Stimulated activated memory B cell treated with anti-CD40 and anti-IgM and Interleukin-4, amounts not matched to agents 10 μg/mL and 1 μg/mL and 100 μg/mL, for 72 hours (primary cell): ENCODE measurements at regions not wholly inside any gene's neighbourhood (a gene's known extent, or its start where the extent isn't known, plus 50 kb on each side); places are given as distances from the start of the nearest gene placed in this dataset.
"Not testable (repeated sequence)": the region's sequence is repeated elsewhere in the genome, so short reads cannot be mapped to it uniquely, and the experiment has no call there.

ENCODE experiments used
- ATAC-seq: fragments of 150-1000 bp; cut with Tn5 transposase; 2 replicates; pipeline ENCODE4 v1.10.0; 2021
- H3K27ac Mint-ChIP-seq: one replicate; pipeline ENCODE4 v1.8.0; 2022; ENCODE audit warnings: mild to moderate bottlenecking, mixed read lengths
- H3K27me3 Mint-ChIP-seq: one replicate; pipeline ENCODE4 v1.8.0; 2022; ENCODE audit warnings: mixed read lengths
- H3K36me3 Mint-ChIP-seq: one replicate; pipeline ENCODE4 v1.8.0; 2022; ENCODE audit warnings: mixed read lengths
- H3K4me1 Mint-ChIP-seq: one replicate; pipeline ENCODE4 v1.8.0; 2022; ENCODE audit warnings: mixed read lengths
- H3K4me3 Mint-ChIP-seq: one replicate; pipeline ENCODE4 v1.8.0; 2022; ENCODE audit warnings: mild to moderate bottlenecking, moderate library complexity, mixed read lengths
- H3K9me3 Mint-ChIP-seq: one replicate; pipeline ENCODE4 v1.8.0; 2022; ENCODE audit warnings: mixed read lengths

GRCh38 chr6:8821981-8822381 lies 386.6 kb upstream of the SLC35B3 start:
- H3K9me3 Mint-ChIP-seq: peaks cover 5% of the 10 kb centered on the region
- no peak overlapping the region for H3K27ac Mint-ChIP-seq
- no peaks in the 10 kb centered on the region for H3K36me3 Mint-ChIP-seq
- no peak for ATAC-seq
- H3K27me3 Mint-ChIP-seq: no peaks in the 10 kb centered on the region
- H3K4me1 Mint-ChIP-seq: no peaks in the 10 kb centered on the region
- no peak overlapping the region for H3K4me3 Mint-ChIP-seq

DNA sequence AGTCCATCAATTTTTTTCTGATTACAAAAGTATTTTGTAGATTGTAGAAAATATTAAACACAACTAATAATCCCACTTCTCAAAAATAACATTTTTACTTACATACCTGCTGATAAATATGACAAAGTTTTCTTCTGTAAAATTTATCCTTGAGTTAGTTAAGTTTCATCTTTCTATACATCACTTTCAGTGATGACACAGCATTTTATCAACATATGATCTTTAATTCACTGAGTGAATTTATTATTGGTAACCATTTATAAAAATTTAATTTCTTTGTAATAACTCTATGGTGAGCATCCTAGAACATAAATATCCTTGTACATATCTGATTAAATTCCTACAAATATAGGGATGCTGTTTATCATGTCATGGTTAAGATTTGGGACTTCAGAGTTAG lies 385.0 kb upstream of the SLC35B3 start:
- Mint-ChIP-seq H3K9me3 (peaks cover 5% of the 10 kb centered on the region), H3K4me1 (no peaks in the 10 kb centered on the region), H3K36me3 (no peaks in the 10 kb centered on the region), H3K27ac (no peak overlapping the region), H3K4me3 (no peak overlapping the region), H3K27me3 (no peaks in the 10 kb centered on the region)
- ATAC-seq: no peak

DNA sequence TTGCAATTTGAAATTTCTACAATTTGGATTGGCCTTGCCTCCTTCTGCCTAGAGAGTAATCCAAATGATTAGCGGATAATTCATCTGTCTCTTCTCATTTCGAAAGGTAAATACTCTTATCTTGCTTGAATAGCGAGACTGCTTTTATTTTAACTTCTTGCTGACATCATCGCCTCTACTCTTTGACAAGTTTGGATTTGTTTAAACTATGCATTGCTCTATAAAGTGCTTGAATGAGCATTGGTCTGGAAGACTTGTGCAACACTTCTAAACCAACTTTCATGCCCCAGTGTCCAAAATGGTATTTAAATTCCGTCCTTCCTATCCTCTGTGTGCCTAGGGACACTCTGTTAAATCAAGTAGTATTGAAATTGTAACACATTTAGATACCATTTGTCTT lies 384.1 kb upstream of the SLC35B3 start:
- Mint-ChIP-seq H3K4me1 (no peaks in the 10 kb centered on the region), H3K36me3 (no peaks in the 10 kb centered on the region), H3K27me3 (no peaks in the 10 kb centered on the region)

DNA sequence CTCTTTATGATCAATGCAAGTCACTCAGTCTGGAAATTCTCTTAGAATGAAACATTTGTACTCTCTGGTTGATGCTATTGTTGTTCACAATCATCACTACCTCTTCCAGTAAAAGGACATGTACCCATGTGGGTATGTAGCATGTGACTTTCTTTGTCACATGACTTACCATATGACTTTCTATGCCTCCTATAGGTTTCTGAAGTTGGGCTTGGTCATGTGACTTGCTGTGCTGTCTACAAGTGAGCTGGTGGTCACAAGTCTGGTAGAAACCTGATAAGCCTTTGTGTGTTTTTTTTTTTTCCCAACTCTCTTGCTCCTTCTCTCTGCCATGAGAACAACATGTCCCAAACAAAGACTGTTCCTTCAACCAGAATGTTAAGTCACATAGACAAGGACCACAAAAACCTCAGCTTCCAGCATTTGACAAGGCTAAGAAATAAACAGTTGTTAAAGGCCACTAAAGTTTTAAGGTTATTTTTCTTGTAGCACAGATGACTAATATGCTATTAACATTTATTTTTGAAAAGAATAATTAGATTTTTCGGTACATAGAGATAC lies 379.2 kb upstream of the SLC35B3 start:
- ATAC-seq: no peak
- no peak overlapping the region for H3K27ac Mint-ChIP-seq
- no peaks in the 10 kb centered on the region for H3K36me3 Mint-ChIP-seq
- H3K4me1 Mint-ChIP-seq: no peaks in the 10 kb centered on the region
- no peak overlapping the region for H3K4me3 Mint-ChIP-seq
- H3K9me3 Mint-ChIP-seq: no peaks in the 10 kb centered on the region
- H3K27me3 Mint-ChIP-seq: no peaks in the 10 kb centered on the region

More for the DNA sequence above, 384.1 kb upstream of the SLC35B3 start:
- no peak overlapping the region for H3K4me3 Mint-ChIP-seq
- H3K27ac Mint-ChIP-seq: no peak overlapping the region
- H3K9me3 Mint-ChIP-seq: peaks cover 5% of the 10 kb centered on the region
- ATAC-seq: no peak

DNA sequence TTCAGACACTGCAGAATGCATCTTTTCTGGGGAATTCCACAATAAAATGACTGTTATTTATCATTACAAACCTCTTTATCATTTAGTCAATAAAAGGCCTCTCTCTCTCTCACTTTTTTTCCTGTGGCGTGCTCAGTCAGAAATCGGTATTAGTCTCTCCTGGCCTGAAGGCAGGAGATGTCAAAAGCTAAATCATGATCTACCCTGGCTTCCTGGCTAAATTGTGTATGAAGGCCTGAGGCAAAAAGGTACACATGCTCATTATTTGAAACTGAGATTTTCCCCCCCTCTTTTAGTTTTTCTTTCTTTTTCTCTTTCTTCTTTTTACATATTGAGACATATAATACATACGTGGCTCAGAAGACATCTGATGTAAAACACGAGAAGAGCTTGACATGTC lies 375.0 kb upstream of the SLC35B3 start:
- Mint-ChIP-seq H3K4me3 (no peak overlapping the region), H3K4me1 (no peaks in the 10 kb centered on the region), H3K9me3 (no peaks in the 10 kb centered on the region), H3K36me3 (no peaks in the 10 kb centered on the region), H3K27ac (no peak overlapping the region), H3K27me3 (no peaks in the 10 kb centered on the region)
- no peak for ATAC-seq

- H3K4me3 Mint-ChIP-seq: no peak overlapping the region
- no peaks in the 10 kb centered on the region for H3K36me3 Mint-ChIP-seq
- no peaks in the 10 kb centered on the region for H3K4me1 Mint-ChIP-seq
- no peaks in the 10 kb centered on the region for H3K9me3 Mint-ChIP-seq
- no peak for ATAC-seq
- no peak overlapping the region for H3K27ac Mint-ChIP-seq
- no peaks in the 10 kb centered on the region for H3K27me3 Mint-ChIP-seq
Measured at GRCh38 chr6:8809662-8810061, 374.3 kb upstream of the SLC35B3 start.

- no peaks in the 10 kb centered on the region for H3K4me1 Mint-ChIP-seq
- H3K4me3 Mint-ChIP-seq: no peak overlapping the region
- no peaks in the 10 kb centered on the region for H3K27me3 Mint-ChIP-seq
- peaks cover 9% of the 10 kb centered on the region for H3K9me3 Mint-ChIP-seq
- no peaks in the 10 kb centered on the region for H3K36me3 Mint-ChIP-seq
- no peak for ATAC-seq
- no peak overlapping the region for H3K27ac Mint-ChIP-seq
Measured at GRCh38 chr6:8803181-8803760, 367.9 kb upstream of the SLC35B3 start.

DNA sequence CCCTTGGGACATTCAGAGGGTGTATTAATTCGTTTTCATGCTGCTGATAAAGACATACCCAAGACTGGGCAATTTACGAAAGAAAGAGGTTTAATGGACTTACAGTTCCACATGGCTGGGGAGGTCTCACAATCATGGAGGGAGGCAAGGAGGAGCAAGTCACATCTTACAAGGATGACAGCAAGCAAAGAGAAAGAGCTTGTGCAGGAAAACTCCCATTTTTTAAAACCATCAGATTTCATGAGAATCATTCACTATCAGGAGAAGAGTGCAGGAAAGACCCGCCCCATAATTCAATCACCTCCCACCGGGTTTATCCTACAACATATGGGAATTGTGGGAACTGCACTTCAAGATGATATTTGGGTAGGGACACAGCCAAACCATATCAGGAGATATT lies 367.1 kb upstream of the SLC35B3 start:
- not testable (repeated sequence) for ATAC-seq

DNA sequence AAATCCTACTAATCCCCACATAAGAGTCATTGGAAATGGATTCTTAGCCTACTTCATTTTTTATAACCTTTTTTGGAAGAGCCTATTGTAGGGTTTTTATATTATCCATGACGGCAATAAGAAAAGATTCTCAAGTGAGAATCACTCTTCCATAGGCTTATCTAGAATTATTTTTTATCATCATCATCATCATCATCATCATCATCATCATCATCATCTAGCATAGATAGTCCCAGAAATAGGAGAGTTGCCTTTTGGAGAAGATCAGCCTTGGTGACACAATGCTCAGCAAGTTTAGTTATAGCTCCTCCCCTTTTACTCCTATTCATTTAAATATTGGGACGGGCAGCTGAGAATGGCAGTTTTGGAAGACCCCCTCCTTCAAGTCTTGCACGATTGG lies 359.1 kb upstream of the SLC35B3 start:
- Mint-ChIP-seq H3K36me3 (no peaks in the 10 kb centered on the region), H3K9me3 (peaks cover 6% of the 10 kb centered on the region), H3K4me1 (no peaks in the 10 kb centered on the region), H3K4me3 (no peak overlapping the region), H3K27ac (no peak overlapping the region), H3K27me3 (no peaks in the 10 kb centered on the region)
- ATAC-seq: no peak

More for the DNA sequence above, 367.1 kb upstream of the SLC35B3 start:
- H3K4me3 Mint-ChIP-seq, H3K9me3 Mint-ChIP-seq, H3K36me3 Mint-ChIP-seq, H3K27me3 Mint-ChIP-seq, H3K27ac Mint-ChIP-seq, H3K4me1 Mint-ChIP-seq: not testable (repeated sequence)

- peaks cover 6% of the 10 kb centered on the region for H3K9me3 Mint-ChIP-seq
- H3K4me1 Mint-ChIP-seq: no peaks in the 10 kb centered on the region
- no peaks in the 10 kb centered on the region for H3K36me3 Mint-ChIP-seq
- H3K4me3 Mint-ChIP-seq: no peak overlapping the region
- ATAC-seq: no peak
- no peaks in the 10 kb centered on the region for H3K27me3 Mint-ChIP-seq
- no peak overlapping the region for H3K27ac Mint-ChIP-seq
Measured at GRCh38 chr6:8789878-8790277, 354.5 kb upstream of the SLC35B3 start.

GRCh38 chr6:8785223-8785622 lies 349.9 kb upstream of the SLC35B3 start:
- Mint-ChIP-seq H3K4me3 (no peak overlapping the region), H3K9me3 (peaks cover 15% of the 10 kb centered on the region), H3K4me1 (peaks cover 7% of the 10 kb centered on the region), H3K27me3 (no peaks in the 10 kb centered on the region), H3K27ac (no peak overlapping the region), H3K36me3 (no peaks in the 10 kb centered on the region)
- ATAC-seq: no peak

DNA sequence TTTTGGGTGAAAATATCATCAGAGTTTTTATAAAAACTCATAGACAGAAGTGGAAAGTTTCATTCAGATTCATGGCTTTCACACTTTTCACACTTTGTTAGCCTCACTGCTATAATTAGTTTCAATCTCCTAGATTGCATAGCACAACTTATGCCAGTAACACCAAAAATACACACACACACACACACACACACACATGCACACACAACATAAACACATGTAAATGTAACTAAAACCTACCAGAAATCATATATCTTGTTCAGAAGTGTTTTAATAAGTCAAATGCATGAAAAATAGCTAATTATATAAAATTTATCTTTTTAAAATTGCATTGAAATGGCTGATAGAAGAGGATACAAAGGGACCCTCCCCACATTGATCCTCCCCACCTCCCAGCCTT lies 347.8 kb upstream of the SLC35B3 start:
- Mint-ChIP-seq H3K4me1 (peaks cover 7% of the 10 kb centered on the region), H3K36me3 (no peaks in the 10 kb centered on the region), H3K27me3 (no peaks in the 10 kb centered on the region), H3K27ac (no peak overlapping the region), H3K4me3 (no peak overlapping the region), H3K9me3 (peaks cover 15% of the 10 kb centered on the region)
- ATAC-seq: no peak

DNA sequence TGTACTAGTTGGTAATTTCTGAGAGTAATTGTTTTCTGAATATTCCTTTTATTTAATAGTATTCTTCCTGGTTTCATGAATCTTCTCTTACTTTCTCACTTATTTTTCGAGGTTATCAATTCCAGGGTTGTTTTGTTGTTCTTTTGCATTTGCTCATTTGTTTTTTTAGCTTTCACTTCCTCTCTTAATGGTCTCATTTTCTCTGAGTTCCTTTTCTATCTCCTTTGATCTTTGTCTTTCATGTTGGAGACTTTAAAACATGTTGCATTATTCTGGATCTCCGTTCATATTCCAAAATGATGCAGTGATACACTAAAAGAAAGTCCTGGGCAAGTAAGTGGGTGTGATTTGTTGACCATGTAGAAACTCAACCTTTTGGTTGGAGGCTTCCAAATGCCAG lies 345.3 kb upstream of the SLC35B3 start:
- no peak for ATAC-seq
- no peak overlapping the region for H3K27ac Mint-ChIP-seq
- no peaks in the 10 kb centered on the region for H3K36me3 Mint-ChIP-seq
- no peak overlapping the region for H3K4me3 Mint-ChIP-seq
- peaks cover 14% of the 10 kb centered on the region for H3K9me3 Mint-ChIP-seq
- peaks cover 7% of the 10 kb centered on the region for H3K4me1 Mint-ChIP-seq
- no peaks in the 10 kb centered on the region for H3K27me3 Mint-ChIP-seq

DNA sequence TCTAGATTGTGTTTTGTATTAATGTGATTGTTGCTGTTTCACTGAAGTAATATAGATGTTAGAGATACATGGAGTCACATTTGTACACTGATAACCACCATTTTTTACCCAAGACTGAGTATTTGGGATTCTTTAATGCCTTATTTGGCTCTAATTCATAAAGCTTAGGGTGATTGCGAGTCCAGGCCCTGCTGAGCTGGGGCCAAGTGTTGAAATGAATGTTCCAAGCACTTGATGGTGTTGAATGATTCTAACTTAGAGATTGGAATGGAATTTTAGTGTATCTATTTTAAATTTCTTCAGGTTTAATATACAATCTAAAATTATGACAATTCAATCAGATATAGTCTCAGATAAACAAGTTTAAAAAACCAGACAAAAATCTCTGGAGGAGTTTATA lies 329.4 kb upstream of the SLC35B3 start:
- Mint-ChIP-seq H3K4me1 (no peaks in the 10 kb centered on the region), H3K27ac (no peak overlapping the region), H3K9me3 (peaks cover 4% of the 10 kb centered on the region), H3K36me3 (no peaks in the 10 kb centered on the region), H3K27me3 (no peaks in the 10 kb centered on the region), H3K4me3 (no peak overlapping the region)
- no peak for ATAC-seq

DNA sequence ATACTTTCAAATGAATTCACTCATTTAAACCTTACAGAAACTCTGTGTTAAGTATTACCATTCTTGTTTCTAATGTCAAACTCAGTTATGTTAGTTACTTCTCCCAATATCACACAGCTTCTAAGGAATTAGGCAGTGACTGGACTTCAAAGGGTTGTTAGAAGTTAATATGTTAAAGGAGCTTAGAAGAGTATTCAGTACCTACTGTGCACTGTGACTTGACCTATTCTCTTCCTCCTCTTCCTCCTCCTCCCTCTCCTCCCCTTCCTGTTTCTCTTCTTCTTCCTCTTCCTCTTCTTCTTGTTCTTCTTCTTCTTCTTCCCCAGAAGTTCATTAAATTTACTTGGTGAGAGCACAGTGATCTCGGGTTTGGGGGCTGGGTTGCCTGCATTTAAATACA lies 325.6 kb upstream of the SLC35B3 start:
- Mint-ChIP-seq H3K27ac (no peak overlapping the region), H3K27me3 (no peaks in the 10 kb centered on the region), H3K9me3 (peaks cover 4% of the 10 kb centered on the region), H3K4me1 (no peaks in the 10 kb centered on the region), H3K4me3 (no peak overlapping the region), H3K36me3 (no peaks in the 10 kb centered on the region)
- ATAC-seq: no peak

DNA sequence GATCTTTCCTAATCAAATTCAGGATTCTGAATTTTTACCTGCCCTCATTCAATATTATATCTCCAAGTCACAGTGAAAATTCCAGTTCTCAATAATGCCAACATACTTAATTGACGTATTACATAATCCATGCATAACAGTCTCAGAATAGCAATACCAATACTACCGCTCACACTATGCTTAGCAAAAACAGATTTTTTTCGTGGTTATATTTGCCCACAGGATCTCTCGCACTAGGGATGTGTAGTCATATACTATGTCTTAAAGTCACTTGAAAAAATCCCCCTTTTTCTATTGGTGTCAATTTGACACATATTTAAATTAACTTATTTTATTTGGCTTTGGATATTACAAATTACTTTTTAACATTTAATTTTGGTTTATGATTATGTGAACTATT lies 323.1 kb upstream of the SLC35B3 start:
- ATAC-seq: no peak
- Mint-ChIP-seq H3K4me1 (no peaks in the 10 kb centered on the region), H3K27ac (no peak overlapping the region), H3K36me3 (no peaks in the 10 kb centered on the region), H3K4me3 (no peak overlapping the region), H3K9me3 (peaks cover 4% of the 10 kb centered on the region), H3K27me3 (no peaks in the 10 kb centered on the region)

GRCh38 chr6:8750627-8751026 lies 315.3 kb upstream of the SLC35B3 start:
- ATAC-seq: no peak
- no peaks in the 10 kb centered on the region for H3K36me3 Mint-ChIP-seq
- H3K4me1 Mint-ChIP-seq: no peaks in the 10 kb centered on the region
- H3K9me3 Mint-ChIP-seq: peaks cover 3% of the 10 kb centered on the region
- no peak overlapping the region for H3K4me3 Mint-ChIP-seq
- no peak overlapping the region for H3K27ac Mint-ChIP-seq
- no peaks in the 10 kb centered on the region for H3K27me3 Mint-ChIP-seq
